T-helper 2 cell treated with Interferon-gamma antibody and Interleukin-4, amounts not matched to agents 5 μg/mL and 100 μg/mL, for 36 hours (primary cell): ENCODE measurements at regions not wholly inside any gene's neighbourhood (a gene's known extent, or its start where the extent isn't known, plus 50 kb on each side); places are given as distances from the start of the nearest gene placed in this dataset.
"Not testable (repeated sequence)": the region's sequence is repeated elsewhere in the genome, so short reads cannot be mapped to it uniquely, and the experiment has no call there.

Experiments used
- DNase-seq: peaks from one replicate; pipeline ENCODE4 v3.0.0; 2021; ENCODE audit warnings: low spot score
- H3K27ac Mint-ChIP-seq: one replicate; pipeline ENCODE4 v1.8.0; 2021; ENCODE audit warnings: mild to moderate bottlenecking, mixed read lengths
- H3K27me3 Mint-ChIP-seq: one replicate; pipeline ENCODE4 v1.8.0; 2021; ENCODE audit warnings: low read depth, mixed read lengths
- H3K36me3 Mint-ChIP-seq: one replicate; pipeline ENCODE4 v1.8.0; 2021; ENCODE audit warnings: low read depth, mixed read lengths
- H3K4me1 Mint-ChIP-seq: one replicate; pipeline ENCODE4 v1.8.0; 2021; ENCODE audit warnings: low read depth, mixed read lengths
- H3K4me3 Mint-ChIP-seq: one replicate; pipeline ENCODE4 v1.8.0; 2022; ENCODE audit warnings: mild to moderate bottlenecking, moderate library complexity, mixed read lengths
- H3K9me3 Mint-ChIP-seq: one replicate; pipeline ENCODE4 v1.8.0; 2021; ENCODE audit warnings: mixed read lengths

DNA sequence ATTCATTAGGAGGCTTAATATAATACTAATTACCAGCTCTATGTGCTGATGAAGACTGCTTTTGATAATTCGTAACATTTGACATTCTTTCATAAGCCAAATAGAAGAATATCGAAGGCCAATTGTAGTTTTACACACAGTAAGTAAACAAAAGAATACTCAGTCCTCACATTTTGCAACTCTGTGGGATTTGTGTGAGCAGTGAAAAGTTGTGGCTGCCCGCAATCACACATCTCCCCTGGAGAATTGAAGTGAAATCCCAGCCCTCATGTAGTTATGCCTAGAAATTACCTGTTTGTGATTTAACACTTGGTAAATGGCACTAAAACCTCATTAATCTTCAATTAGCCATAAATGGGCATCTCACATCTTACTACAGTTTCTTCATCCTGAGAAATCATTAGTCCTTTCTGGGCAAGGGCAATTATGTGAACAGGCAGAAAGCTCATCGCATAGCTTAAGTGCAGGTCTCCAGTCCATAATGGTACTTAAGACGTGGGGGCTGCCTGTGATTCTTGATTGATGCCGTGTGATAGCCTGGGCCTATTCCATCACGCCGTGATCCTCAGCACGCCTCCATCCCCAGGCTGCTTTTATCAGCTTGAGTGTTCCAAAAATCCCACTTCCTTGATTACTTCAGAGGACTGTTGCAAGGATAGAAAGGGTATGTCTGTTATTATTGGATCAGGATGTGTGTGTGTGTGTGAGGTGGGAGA, 97.9 kb upstream of the METTL14 start:
- peaks cover 5% of the 10 kb centered on the region for H3K36me3 Mint-ChIP-seq
- H3K27me3 Mint-ChIP-seq: peaks cover 17% of the 10 kb centered on the region
- no peak overlapping the region for H3K27ac Mint-ChIP-seq
- no peak overlapping the region for H3K4me3 Mint-ChIP-seq
- peaks cover 6% of the 10 kb centered on the region for H3K9me3 Mint-ChIP-seq
- DNase-seq: no peak
- H3K4me1 Mint-ChIP-seq: peaks cover 11% of the 10 kb centered on the region

DNA sequence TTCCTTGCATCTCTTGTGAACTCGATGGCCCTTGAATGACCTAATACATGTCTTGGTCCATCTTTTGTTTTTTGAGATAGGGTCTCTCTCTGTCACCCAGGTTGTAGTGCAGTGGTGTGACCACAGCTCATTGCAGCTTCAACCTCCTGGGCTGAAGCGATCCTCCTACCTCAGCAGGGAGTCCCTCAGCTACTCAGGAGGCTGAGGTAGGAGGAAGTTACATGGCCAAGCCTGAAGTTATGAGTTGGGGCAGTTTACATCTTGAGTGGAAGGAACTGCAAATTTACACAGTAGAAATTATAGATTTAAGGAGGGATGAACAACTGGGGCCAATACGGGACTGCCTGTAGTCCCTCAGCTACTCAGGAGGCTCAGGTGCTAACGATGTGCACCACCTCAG, 97.2 kb upstream of the METTL14 start:
- no peak overlapping the region for H3K27ac Mint-ChIP-seq
- H3K27me3 Mint-ChIP-seq: peaks cover 13% of the 10 kb centered on the region
- H3K4me1 Mint-ChIP-seq: peaks cover 11% of the 10 kb centered on the region
- H3K36me3 Mint-ChIP-seq: peaks cover 5% of the 10 kb centered on the region
- DNase-seq: no peak
- H3K4me3 Mint-ChIP-seq: no peak overlapping the region
- peaks cover 6% of the 10 kb centered on the region for H3K9me3 Mint-ChIP-seq

GRCh38 chr4:118589471-118590055, 95.6 kb upstream of the METTL14 start:
- peaks cover 5% of the 10 kb centered on the region for H3K36me3 Mint-ChIP-seq
- H3K27me3 Mint-ChIP-seq: peaks cover 11% of the 10 kb centered on the region
- H3K27ac Mint-ChIP-seq: no peak overlapping the region
- H3K4me1 Mint-ChIP-seq: peaks cover 11% of the 10 kb centered on the region
- peaks cover 6% of the 10 kb centered on the region for H3K9me3 Mint-ChIP-seq
- H3K4me3 Mint-ChIP-seq: no peak overlapping the region
- no peak for DNase-seq

GRCh38 chr4:118591339-118592046, 93.7 kb upstream of the METTL14 start:
- Mint-ChIP-seq H3K27ac (peak overlapping the region; percentile 100), H3K4me3 (peak overlapping the region; percentile 99)
- DNase-seq: peak; percentile 95
- H3K27me3 Mint-ChIP-seq, H3K36me3 Mint-ChIP-seq, H3K4me1 Mint-ChIP-seq, H3K9me3 Mint-ChIP-seq: not testable (repeated sequence)

DNA sequence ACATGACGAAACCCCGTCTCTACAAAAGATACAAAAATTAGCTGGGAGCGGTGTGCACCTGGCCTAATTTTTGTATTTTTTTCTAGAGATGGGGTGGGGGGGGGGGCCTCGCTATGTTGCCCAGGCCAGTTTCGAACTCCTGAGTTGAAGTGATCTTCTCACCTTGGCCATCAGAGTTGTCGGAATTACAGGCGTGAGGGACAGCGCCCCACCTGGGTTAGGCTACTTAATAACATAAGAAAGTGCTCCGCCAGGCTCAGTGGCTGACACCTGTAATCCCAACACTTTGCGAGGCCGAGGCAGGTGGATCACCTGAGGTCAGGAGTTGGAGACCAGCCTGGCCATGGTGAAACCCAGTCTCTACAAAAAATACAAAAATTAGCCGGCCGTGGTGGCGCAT, 92.9 kb upstream of the METTL14 start:
- H3K27ac Mint-ChIP-seq, H3K4me1 Mint-ChIP-seq, H3K27me3 Mint-ChIP-seq, H3K9me3 Mint-ChIP-seq, DNase-seq, H3K36me3 Mint-ChIP-seq: not testable (repeated sequence)
- peak overlapping the region; percentile 99 for H3K4me3 Mint-ChIP-seq

GRCh38 chr4:118595883-118596282, 89.3 kb upstream of the METTL14 start:
- not testable (repeated sequence) for H3K27ac Mint-ChIP-seq, H3K36me3 Mint-ChIP-seq, DNase-seq, H3K4me1 Mint-ChIP-seq, H3K9me3 Mint-ChIP-seq, H3K4me3 Mint-ChIP-seq, H3K27me3 Mint-ChIP-seq

GRCh38 chr4:118625097-118625496, 60.1 kb upstream of the METTL14 start:
- H3K27me3 Mint-ChIP-seq, DNase-seq, H3K9me3 Mint-ChIP-seq, H3K4me3 Mint-ChIP-seq, H3K4me1 Mint-ChIP-seq, H3K27ac Mint-ChIP-seq: not testable (repeated sequence)
- H3K36me3 Mint-ChIP-seq: peaks cover 11% of the 10 kb centered on the region

GRCh38 chr4:118629697-118630096, 55.5 kb upstream of the METTL14 start:
- not testable (repeated sequence) for H3K4me1 Mint-ChIP-seq, H3K4me3 Mint-ChIP-seq, H3K27ac Mint-ChIP-seq, H3K9me3 Mint-ChIP-seq, H3K27me3 Mint-ChIP-seq
- peak; percentile 5 for DNase-seq
- H3K36me3 Mint-ChIP-seq: peaks cover 23% of the 10 kb centered on the region

DNA sequence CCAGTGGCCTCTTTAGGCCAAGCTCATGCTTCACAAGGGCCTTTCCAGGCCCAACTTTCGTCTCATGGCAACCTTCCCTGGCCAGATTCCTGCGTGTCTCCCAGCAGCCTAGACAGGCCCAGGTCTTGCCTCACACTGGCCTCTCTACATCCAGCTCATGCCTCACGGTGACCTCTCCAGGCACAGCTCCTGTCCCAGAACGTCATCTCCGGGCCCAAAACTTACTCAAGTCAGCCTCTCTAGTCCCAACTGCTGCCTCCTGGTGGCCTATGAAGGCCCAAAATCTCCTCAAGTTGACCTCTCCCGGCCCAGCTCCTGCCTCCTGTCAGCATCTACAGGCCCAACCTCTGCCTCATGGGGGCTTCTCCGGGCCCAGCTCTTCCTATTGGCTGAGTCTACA, 54.3 kb upstream of the METTL14 start:
- H3K27me3 Mint-ChIP-seq, H3K27ac Mint-ChIP-seq: not testable (repeated sequence)

GRCh38 chr4:118631321-118632050, 53.7 kb upstream of the METTL14 start:
- H3K4me1 Mint-ChIP-seq, H3K4me3 Mint-ChIP-seq, H3K27me3 Mint-ChIP-seq, H3K27ac Mint-ChIP-seq, DNase-seq, H3K9me3 Mint-ChIP-seq: not testable (repeated sequence)
- H3K36me3 Mint-ChIP-seq: peaks cover 23% of the 10 kb centered on the region

More for the DNA sequence above, 54.3 kb upstream of the METTL14 start:
- not testable (repeated sequence) for DNase-seq, H3K9me3 Mint-ChIP-seq, H3K4me1 Mint-ChIP-seq, H3K4me3 Mint-ChIP-seq
- H3K36me3 Mint-ChIP-seq: peaks cover 23% of the 10 kb centered on the region

GRCh38 chr4:118633476-118633875, 51.7 kb upstream of the METTL14 start:
- H3K36me3 Mint-ChIP-seq: peaks cover 23% of the 10 kb centered on the region
- H3K9me3 Mint-ChIP-seq, DNase-seq, H3K4me3 Mint-ChIP-seq, H3K27ac Mint-ChIP-seq, H3K4me1 Mint-ChIP-seq, H3K27me3 Mint-ChIP-seq: not testable (repeated sequence)

GRCh38 chr4:118634126-118634875, 50.9 kb upstream of the METTL14 start:
- not testable (repeated sequence) for H3K4me1 Mint-ChIP-seq, H3K4me3 Mint-ChIP-seq, H3K27me3 Mint-ChIP-seq, H3K27ac Mint-ChIP-seq, H3K9me3 Mint-ChIP-seq, DNase-seq
- peaks cover 18% of the 10 kb centered on the region for H3K36me3 Mint-ChIP-seq
